Activated CD4-positive, alpha-beta memory T cell treated with anti-CD3 and anti-CD28 coated beads for 36 hours (primary cell): ENCODE measurements at regions not wholly inside any gene's neighbourhood (a gene's known extent, or its start where the extent isn't known, plus 50 kb on each side); places are given as distances from the start of the nearest gene placed in this dataset.

Source experiments
- CTCF ChIA-PET: fragments of 350-600 bp; sonication (Branson Sonifier 250); formaldehyde crosslinking; loops from one replicate; lab custom pipeline; 2021; ENCODE audit warnings: antibody characterized with exemption, inconsistent platforms; lab: Charles Lee
- POLR2A ChIA-PET: fragments of 350-600 bp; sonication (Branson Sonifier 250); formaldehyde crosslinking; loops from one replicate; lab custom pipeline; 2021; ENCODE audit warnings: antibody characterized with exemption; lab: Charles Lee
- DNase-seq: peaks from one replicate; pipeline ENCODE4 v3.0.0-alpha.2; 2020
- H3K27ac Mint-ChIP-seq: one replicate; pipeline ENCODE4 v1.8.0; 2021; ENCODE audit warnings: mixed read lengths
- H3K27me3 Mint-ChIP-seq: one replicate; pipeline ENCODE4 v1.8.0; 2021; ENCODE audit warnings: mixed read lengths
- H3K36me3 Mint-ChIP-seq: one replicate; pipeline ENCODE4 v1.8.0; 2021; ENCODE audit warnings: mixed read lengths
- H3K4me1 Mint-ChIP-seq: one replicate; pipeline ENCODE4 v1.8.0; 2021; ENCODE audit warnings: low read depth, mixed read lengths
- H3K4me3 Mint-ChIP-seq: one replicate; pipeline ENCODE4 v1.8.0; 2021; ENCODE audit warnings: mild to moderate bottlenecking, mixed read lengths
- H3K9me3 Mint-ChIP-seq: one replicate; pipeline ENCODE4 v1.8.0; 2021; ENCODE audit warnings: mixed read lengths
- intact Hi-C: fragments of 100-400 bp; cut with micrococcal nuclease; formaldehyde crosslinking; loops from one replicate; pipeline ENCODE4 v1.15.1; 2023

DNA sequence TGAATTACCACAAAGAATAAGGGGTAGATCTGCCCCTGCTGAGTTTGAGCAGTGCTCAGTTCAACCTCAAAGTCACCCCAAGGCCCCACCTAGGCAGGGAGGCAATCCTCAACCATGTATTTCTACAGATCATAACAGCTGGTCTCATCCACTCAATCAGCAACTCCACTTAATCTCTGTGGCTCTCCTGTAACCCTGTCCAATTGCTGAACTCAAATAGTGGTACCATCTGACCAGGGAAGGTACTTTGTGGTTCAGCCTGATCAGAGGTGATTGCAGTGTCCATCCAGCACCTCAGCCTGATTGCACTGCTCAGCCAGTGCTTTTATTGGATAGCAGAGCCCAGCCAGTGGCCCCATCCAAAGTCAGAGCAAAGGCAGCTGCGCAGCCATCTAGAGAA is 91.0 kb upstream of the SLC4A10 start:
- intact Hi-C loops = no loop called here
- H3K4me3 Mint-ChIP-seq = no peak overlapping the region

DNA sequence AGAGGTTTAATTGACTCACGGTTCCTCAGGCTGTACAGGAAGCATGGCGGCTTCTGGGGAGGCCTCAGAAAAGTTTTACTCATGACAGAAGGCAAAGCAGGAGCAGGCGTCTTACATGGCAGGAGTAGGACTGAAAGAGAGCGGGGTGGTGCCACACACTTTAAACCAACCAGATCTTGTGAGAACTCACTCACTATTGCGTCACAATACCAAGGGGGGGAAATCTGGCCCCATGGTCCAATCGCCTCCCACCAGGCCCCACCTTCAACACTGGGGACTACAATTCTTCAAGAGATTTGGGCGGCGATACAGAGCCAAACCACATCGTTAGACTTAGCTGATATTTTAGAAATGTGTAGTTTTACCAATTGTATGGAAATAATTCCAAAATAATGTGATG is 77.6 kb upstream of the SLC4A10 start:
- intact Hi-C loops = no loop called here
- H3K27ac Mint-ChIP-seq = no peak overlapping the region
- no peaks in the 10 kb centered on the region for H3K27me3 Mint-ChIP-seq
- H3K4me1 Mint-ChIP-seq = no peaks in the 10 kb centered on the region
- no peaks in the 10 kb centered on the region for H3K9me3 Mint-ChIP-seq
- ChIA-PET POLR2A (no interaction called here), CTCF (no interaction called here)
- no peak overlapping the region for H3K4me3 Mint-ChIP-seq
- H3K36me3 Mint-ChIP-seq = no peaks in the 10 kb centered on the region
- DNase-seq = no peak

More for the DNA sequence above, 91.0 kb upstream of the SLC4A10 start:
- no peak overlapping the region for H3K27ac Mint-ChIP-seq
- peaks cover 15% of the 10 kb centered on the region for H3K9me3 Mint-ChIP-seq
- no peaks in the 10 kb centered on the region for H3K4me1 Mint-ChIP-seq
- H3K36me3 Mint-ChIP-seq = peaks cover 2% of the 10 kb centered on the region
- ChIA-PET POLR2A (no interaction called here), CTCF (no interaction called here)
- peaks cover 10% of the 10 kb centered on the region for H3K27me3 Mint-ChIP-seq
- DNase-seq = no peak

DNA sequence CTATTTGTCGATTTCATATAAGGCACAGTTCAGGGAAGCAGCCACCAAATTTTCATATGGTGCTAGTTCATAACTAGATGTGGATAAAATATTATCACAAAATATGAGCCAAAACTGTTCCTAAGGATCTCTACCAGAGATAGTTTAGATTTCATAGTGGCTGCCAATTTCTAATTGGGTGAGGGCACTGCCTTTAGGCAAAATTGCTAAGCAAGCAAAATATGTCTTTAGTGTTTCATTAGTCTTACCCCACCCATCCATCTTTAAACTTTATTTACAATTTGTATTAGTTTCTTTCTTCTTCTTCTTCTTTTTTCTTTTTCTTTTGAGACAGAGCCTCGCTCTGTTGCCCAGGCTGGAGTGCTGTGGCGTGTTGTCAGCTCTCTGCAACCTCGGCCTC is 77.1 kb upstream of the SLC4A10 start:
- Mint-ChIP-seq H3K36me3 (no peaks in the 10 kb centered on the region), H3K27ac (no peak overlapping the region), H3K4me1 (no peaks in the 10 kb centered on the region), H3K9me3 (no peaks in the 10 kb centered on the region), H3K27me3 (no peaks in the 10 kb centered on the region), H3K4me3 (no peak overlapping the region)
- ChIA-PET CTCF (no interaction called here), POLR2A (no interaction called here)
- intact Hi-C loops = no loop called here
- DNase-seq = no peak

DNA sequence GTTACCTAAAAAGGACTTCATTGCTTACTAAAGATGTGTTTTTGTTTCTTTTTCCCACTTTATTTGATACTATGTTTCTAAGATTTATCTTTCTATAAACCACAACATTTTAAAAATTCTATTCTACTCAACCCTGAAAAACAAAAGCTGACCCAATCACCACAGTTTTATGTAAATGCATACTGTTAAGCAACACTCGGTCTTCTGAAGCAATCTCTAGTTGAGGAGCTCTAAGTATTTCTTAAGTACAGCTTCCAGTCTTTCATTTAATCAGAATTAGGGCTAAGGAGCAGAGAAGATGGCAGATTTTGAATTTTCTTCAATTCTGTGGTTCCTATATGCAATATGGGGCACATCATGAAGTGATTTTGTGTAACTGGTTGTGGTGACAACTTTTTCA is 72.2 kb upstream of the SLC4A10 start:
- Mint-ChIP-seq H3K36me3 (no peaks in the 10 kb centered on the region), H3K4me1 (no peaks in the 10 kb centered on the region), H3K4me3 (no peak overlapping the region), H3K27me3 (peaks cover 1% of the 10 kb centered on the region), H3K27ac (no peak overlapping the region), H3K9me3 (no peaks in the 10 kb centered on the region)
- intact Hi-C loops = no loop called here
- POLR2A ChIA-PET = no interaction called here
- CTCF ChIA-PET = no interaction called here
- no peak for DNase-seq

DNA sequence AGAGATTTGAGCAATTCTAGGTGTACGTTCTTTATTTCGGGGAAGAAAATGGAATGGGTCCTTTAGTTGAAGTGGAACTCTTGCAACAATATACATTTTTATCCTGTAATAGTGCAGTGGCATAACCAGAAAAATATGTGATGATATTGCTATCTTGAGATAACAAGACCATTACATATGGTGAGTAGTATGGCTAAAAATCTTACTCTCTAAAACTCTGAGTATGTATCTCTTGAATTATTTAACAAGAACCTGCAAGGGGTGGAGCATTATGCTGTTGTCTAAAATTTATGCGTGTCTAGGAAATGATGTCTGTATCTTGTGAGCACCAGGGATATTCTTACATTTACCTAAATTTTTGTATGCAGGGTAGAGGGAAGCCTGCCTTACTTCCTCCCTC is 68.4 kb upstream of the SLC4A10 start:
- H3K4me1 Mint-ChIP-seq = no peaks in the 10 kb centered on the region
- peaks cover 4% of the 10 kb centered on the region for H3K27me3 Mint-ChIP-seq
- intact Hi-C loops = no loop called here
- POLR2A ChIA-PET = no interaction called here
- H3K4me3 Mint-ChIP-seq = no peak overlapping the region
- no peak for DNase-seq
- H3K27ac Mint-ChIP-seq = no peak overlapping the region
- H3K9me3 Mint-ChIP-seq = no peaks in the 10 kb centered on the region
- CTCF ChIA-PET = no interaction called here
- no peaks in the 10 kb centered on the region for H3K36me3 Mint-ChIP-seq

DNA sequence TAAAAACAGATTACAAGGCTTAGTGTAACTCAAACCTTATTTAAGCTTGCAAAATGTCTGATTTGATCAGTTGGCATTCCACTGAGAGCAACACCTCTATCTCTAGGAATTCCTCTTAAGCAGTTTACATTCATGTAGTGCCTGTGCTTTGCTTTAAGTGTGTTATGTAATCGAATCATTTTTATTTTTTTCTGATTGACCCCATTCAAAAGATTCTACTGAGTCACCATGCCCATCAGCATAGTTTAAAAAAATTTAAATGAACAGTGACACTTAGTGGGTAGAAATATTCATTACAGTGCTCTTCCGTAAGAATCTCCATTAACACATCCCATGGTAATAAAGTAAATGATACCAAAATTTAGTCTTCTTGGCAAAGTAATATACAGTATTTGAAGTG is 67.8 kb upstream of the SLC4A10 start:
- intact Hi-C loops = no loop called here
- peaks cover 7% of the 10 kb centered on the region for H3K27me3 Mint-ChIP-seq
- ChIA-PET POLR2A (no interaction called here), CTCF (no interaction called here)
- no peak for DNase-seq
- H3K9me3 Mint-ChIP-seq = no peaks in the 10 kb centered on the region
- H3K4me3 Mint-ChIP-seq = no peak overlapping the region
- H3K27ac Mint-ChIP-seq = no peak overlapping the region
- no peaks in the 10 kb centered on the region for H3K36me3 Mint-ChIP-seq
- no peaks in the 10 kb centered on the region for H3K4me1 Mint-ChIP-seq

DNA sequence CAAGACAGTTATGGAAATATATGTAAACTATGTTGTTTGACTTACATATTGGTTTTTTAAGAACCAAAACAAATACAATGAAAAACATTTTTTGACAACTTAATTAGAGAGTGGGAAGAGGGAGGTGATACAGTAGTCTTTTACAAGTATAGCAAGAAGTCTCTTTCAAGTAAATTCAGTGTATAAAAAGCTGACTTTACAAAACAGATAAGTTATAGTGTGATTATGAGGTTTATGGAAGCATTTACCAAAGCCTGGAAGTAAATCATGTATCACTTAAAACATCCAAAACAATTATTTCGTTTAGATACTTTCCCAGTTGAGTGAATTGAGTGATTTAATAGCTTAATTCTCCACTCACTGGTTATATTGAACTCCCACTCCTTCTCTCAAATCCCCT is 66.7 kb upstream of the SLC4A10 start:
- no peak overlapping the region for H3K27ac Mint-ChIP-seq
- peaks cover 2% of the 10 kb centered on the region for H3K36me3 Mint-ChIP-seq
- H3K27me3 Mint-ChIP-seq = peaks cover 9% of the 10 kb centered on the region
- no peak overlapping the region for H3K4me3 Mint-ChIP-seq
- POLR2A ChIA-PET = no interaction called here
- peaks cover 5% of the 10 kb centered on the region for H3K9me3 Mint-ChIP-seq
- CTCF ChIA-PET = no interaction called here
- no peak for DNase-seq
- intact Hi-C loops = no loop called here
- H3K4me1 Mint-ChIP-seq = no peaks in the 10 kb centered on the region

DNA sequence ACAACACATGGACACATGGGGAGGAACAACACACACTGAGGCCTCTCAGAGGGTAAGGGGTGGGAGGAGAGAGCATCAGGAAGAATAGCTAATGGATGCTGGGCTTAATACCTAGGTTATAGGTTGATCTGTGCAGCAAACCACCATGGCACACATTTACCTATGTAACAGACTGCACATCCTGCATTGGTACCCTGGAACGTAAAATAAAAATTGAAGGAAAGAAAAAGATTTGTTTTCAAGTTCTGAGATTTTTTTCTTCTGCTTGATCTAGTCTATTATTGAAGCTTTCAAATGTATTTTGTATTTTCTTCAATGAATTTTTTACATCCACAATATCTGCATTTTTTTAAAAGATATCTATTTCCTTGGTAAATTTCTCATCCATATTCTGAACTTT is 59.3 kb upstream of the SLC4A10 start:
- ChIA-PET POLR2A (no interaction called here), CTCF (no interaction called here)
- intact Hi-C loops = no loop called here
- Mint-ChIP-seq H3K4me3 (no peak overlapping the region), H3K27ac (no peak overlapping the region), H3K9me3 (peaks cover 29% of the 10 kb centered on the region), H3K36me3 (peaks cover 7% of the 10 kb centered on the region), H3K4me1 (peaks cover 8% of the 10 kb centered on the region), H3K27me3 (peaks cover 14% of the 10 kb centered on the region)
- no peak for DNase-seq

DNA sequence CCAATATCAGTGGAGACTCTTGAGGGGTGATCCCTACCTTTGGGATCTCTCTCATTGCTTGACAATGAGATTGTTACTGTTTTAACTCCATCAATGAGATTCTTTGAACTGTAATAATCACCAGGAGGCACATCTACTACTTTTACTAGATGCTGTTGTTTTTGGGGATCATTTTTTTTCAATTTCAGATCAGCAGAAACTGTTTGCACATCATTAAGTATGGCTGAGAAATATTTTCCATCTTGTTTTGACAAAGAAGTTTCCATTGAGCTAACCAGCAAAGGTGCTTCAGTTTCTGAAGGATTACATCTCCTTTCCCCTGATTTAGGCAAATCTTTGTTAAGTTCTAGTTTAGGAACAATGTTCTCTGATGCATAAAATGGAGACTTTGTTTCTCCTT is 54.8 kb upstream of the SLC4A10 start:
- intact Hi-C loops = no loop called here
- no peak for DNase-seq
- POLR2A ChIA-PET = no interaction called here

DNA sequence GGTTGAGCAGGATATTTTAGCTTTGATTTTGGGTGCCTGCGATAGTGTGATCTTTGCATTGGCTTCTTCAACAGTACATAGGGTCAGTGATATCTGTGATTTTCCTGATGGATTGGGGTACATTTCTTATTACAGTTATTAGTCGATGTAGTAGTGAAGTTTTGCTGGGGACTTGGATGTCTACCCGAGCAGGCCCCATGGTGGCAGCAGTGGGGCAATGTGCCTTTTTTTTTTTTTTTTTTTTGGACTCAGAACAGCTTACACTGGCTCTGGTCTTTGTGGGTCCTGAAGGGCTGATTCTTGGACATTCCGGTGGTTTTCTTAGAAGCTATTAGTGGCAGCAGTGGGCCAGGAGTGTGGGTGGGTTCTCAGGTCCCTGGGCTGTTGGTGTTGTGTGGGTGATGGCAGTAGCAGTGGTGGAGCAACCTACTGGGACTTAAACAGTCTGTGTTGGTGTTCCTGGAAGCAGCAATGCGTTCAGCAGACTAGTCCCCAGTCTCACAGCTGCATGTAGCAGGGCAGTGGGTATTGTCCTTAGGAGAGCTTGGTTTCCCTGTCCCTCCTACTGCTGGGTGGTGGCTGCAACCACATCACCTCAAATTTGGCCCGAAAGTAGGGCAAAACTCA is 53.7 kb upstream of the SLC4A10 start:
- no peak overlapping the region for H3K4me3 Mint-ChIP-seq
- intact Hi-C loops = no loop called here
- POLR2A ChIA-PET = no interaction called here
- peaks cover 13% of the 10 kb centered on the region for H3K4me1 Mint-ChIP-seq
- CTCF ChIA-PET = interaction anchor here (0.6 to 3.5 kb wide), 3 partner anchors 16 to 376 kb away, joined by 3 to 12 read pairs (median 3); no protein-coding TSS in a partner anchor
- peaks cover under 1% of the 10 kb centered on the region for H3K9me3 Mint-ChIP-seq
- no peak for DNase-seq
- no peaks in the 10 kb centered on the region for H3K36me3 Mint-ChIP-seq
- H3K27ac Mint-ChIP-seq = no peak overlapping the region
- H3K27me3 Mint-ChIP-seq = peaks cover 4% of the 10 kb centered on the region

More for the DNA sequence above, 54.8 kb upstream of the SLC4A10 start:
- CTCF ChIA-PET = interaction anchor here (0.6 to 3.5 kb wide), 3 partner anchors 18 to 522 kb away, joined by 3 to 12 read pairs (median 3); no protein-coding TSS in a partner anchor
- Mint-ChIP-seq H3K4me1 (peaks cover 13% of the 10 kb centered on the region), H3K27me3 (peaks cover 4% of the 10 kb centered on the region), H3K9me3 (peaks cover 10% of the 10 kb centered on the region), H3K36me3 (peaks cover 2% of the 10 kb centered on the region), H3K27ac (no peak overlapping the region), H3K4me3 (no peak overlapping the region)

DNA sequence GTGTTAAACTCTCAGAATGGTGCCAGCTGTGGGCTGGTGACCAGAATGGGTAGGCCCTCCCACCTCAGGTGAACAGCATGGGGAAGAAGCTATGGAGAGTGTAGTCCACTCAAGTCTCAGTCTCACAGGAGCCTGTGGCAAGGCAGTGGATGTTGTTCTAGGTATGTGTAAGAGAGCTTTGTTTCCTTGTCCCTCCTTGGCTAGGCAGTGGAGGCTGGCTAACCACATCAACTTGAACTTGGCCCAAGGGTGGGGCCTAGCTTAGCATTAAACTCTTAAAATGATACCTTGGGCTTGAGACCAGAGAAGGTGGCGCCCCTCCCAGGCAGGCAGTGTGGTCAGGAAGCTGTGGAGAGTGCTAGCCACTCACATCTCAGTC is 53.2 kb upstream of the SLC4A10 start:
- Mint-ChIP-seq H3K27me3 (peaks cover 4% of the 10 kb centered on the region), H3K9me3 (no peaks in the 10 kb centered on the region), H3K27ac (no peak overlapping the region), H3K4me1 (peaks cover 13% of the 10 kb centered on the region), H3K4me3 (no peak overlapping the region), H3K36me3 (no peaks in the 10 kb centered on the region)
- peak; percentile 26 for DNase-seq
- intact Hi-C loops = no loop called here
- CTCF ChIA-PET = interaction anchor here (0.6 to 3.5 kb wide), 2 partner anchors 16 to 26 kb away, joined by 3 to 12 read pairs; no protein-coding TSS in a partner anchor
- POLR2A ChIA-PET = no interaction called here
